ENCODE measurements at regions not wholly inside any gene's neighbourhood (a gene's known extent, or its start where the extent isn't known, plus 50 kb on each side); places are given as distances from the start of the nearest gene placed in this dataset.

- H2BK120ac ChIP-seq (replicated peaks; ENCODE audit: low read depth, low read length), result no peak overlapping the region
- no peak overlapping the region for H3K23ac ChIP-seq (ENCODE audit: insufficient read length)
- H2AK5ac ChIP-seq (ENCODE audit: low read depth, low read length), result no peak overlapping the region
- no peaks in the 10 kb centered on the region for H3K79me1 ChIP-seq (ENCODE audit: low read depth, low read length)
- no peaks in the 10 kb centered on the region for H3K79me2 ChIP-seq (ENCODE audit: control insufficient read depth in 1 of 2, insufficient read depth in 2 of 2, low read length in 2 of 2)
- CTCF ChIA-PET (ENCODE audit: partially characterized antibody), result interaction anchor here (0.7 to 1.6 kb wide), 4 partner anchors 91 to 499 kb away, joined by 3 read pairs; no protein-coding TSS in a partner anchor
- no peak overlapping the region for H3K18ac ChIP-seq (ENCODE audit: extremely low read depth, low read length)
- H2BK15ac ChIP-seq (ENCODE audit: low read length), result no peak overlapping the region
- H3K9me3 ChIP-seq (ENCODE audit: insufficient read depth in 2 of 2, low read depth in 1 of 2, low read length in 1 of 2), result no peaks in the 10 kb centered on the region
- H4K8ac ChIP-seq (ENCODE audit: extremely low read depth, insufficient read depth, low read length), result no peak overlapping the region
- no peak overlapping the region for H3K14ac ChIP-seq (ENCODE audit: insufficient read length)
- H3K4me3 ChIP-seq (ENCODE audit: extremely low read depth in 1 of 4, insufficient read depth in 2 of 4, low read depth in 3 of 4, low read length in 4 of 4), result no peak overlapping the region
- H3K36me3 ChIP-seq (ENCODE audit: control insufficient read depth in 2 of 4, insufficient read depth in 4 of 4, low read length in 3 of 4), result no peaks in the 10 kb centered on the region
- H2BK12ac ChIP-seq (ENCODE audit: low read depth, low read length), result no peak overlapping the region
- no peak overlapping the region for H3K9ac ChIP-seq (replicated peaks in 1 of 4; ENCODE audit: extremely low read depth in 1 of 4, low read depth in 3 of 4, low read length in 3 of 4)
- H2BK5ac ChIP-seq (ENCODE audit: low read depth, low read length), result no peak overlapping the region
- no peak overlapping the region for H4K91ac ChIP-seq (replicated peaks; ENCODE audit: insufficient read length, low read length)
- H3K27me3 ChIP-seq (replicated peaks in 1 of 4; ENCODE audit: control insufficient read depth in 3 of 4, extremely low read depth in 1 of 4, insufficient read depth in 3 of 4, low read length in 3 of 4), result no peaks in the 10 kb centered on the region
- no peaks in the 10 kb centered on the region for H4K20me1 ChIP-seq (replicated peaks in 1 of 2; ENCODE audit: control insufficient read depth in 1 of 2, insufficient read depth in 2 of 2, low read length in 2 of 2)
- H4K5ac ChIP-seq (ENCODE audit: insufficient read length, low read depth, low read length), result no peak overlapping the region
- FAIRE-seq (no peak), DNase-seq (ENCODE audit: low read depth in 1 of 2, low spot score in 2 of 2) (no peak)
- H2AFZ ChIP-seq (ENCODE audit: low read length), result 0 out of 2 replicates have a peak overlapping the region, but pooled peaks have one; percentile 10
- WGBS, 2 experiments (ENCODE audit: extremely low coverage in 1 of 2, insufficient coverage in 1 of 2, insufficient read length in 1 of 2, insufficient replicate concordance in 2 of 2, low coverage in 1 of 2, low lambda C conversion rate in 2 of 2, missing lambda C conversion rate in 1 of 2), result 89% methylated on average over 6 of the region's 6 CpGs; no CpG with 5 or more reads in 1 of the 2 experiments
- H3K23me2 ChIP-seq (ENCODE audit: low read depth, low read length), result no peaks in the 10 kb centered on the region
- no peak overlapping the region for H3K4ac ChIP-seq (replicated peaks; ENCODE audit: insufficient read length, low read depth, low read length)
- H3K27ac ChIP-seq (ENCODE audit: low read depth, low read length), result no peak overlapping the region
- no peak overlapping the region for H3K56ac ChIP-seq (replicated peaks; ENCODE audit: insufficient read length, low read depth, low read length)
- no peaks in the 10 kb centered on the region for H3K4me1 ChIP-seq (replicated peaks in 1 of 4; ENCODE audit: control insufficient read depth in 3 of 4, insufficient read depth in 4 of 4, low read length in 3 of 4)
- no peak overlapping the region for H2BK20ac ChIP-seq (ENCODE audit: low read length)
- H3K4me2 ChIP-seq (ENCODE audit: insufficient read depth in 1 of 2, low read depth in 2 of 2, low read length in 2 of 2), result no peak overlapping the region
- POLR2A ChIA-PET (ENCODE audit: partially characterized antibody), result no interaction called here
- TF ChIP-seq CREB1 (IDR thresholded peaks at IDR 0.05) (no peak), BRCA1 (IDR thresholded peaks at IDR 0.05; ENCODE audit: low read depth, low read length) (no peak)
Measured at GRCh38 chr17:71966055-71966454, 154.8 kb upstream of the SOX9 start.
